Suprapubic skin (tissue), 4 donors: ENCODE measurements at regions not wholly inside any gene's neighbourhood (a gene's known extent, or its start where the extent isn't known, plus 50 kb on each side); places are given as distances from the start of the nearest gene placed in this dataset.

Experiments
- CTCF ChIP-seq, 2 donors: fragments of 200-600 bp in 1 of 2; fragments of 450-650 bp in 1 of 2; sonication (generic) in 1 of 2; IDR thresholded peaks; one replicate each; pipeline ENCODE4 v1.5.1; 2016 to 2019; ENCODE audit warnings: antibody characterized with exemption in 2 of 2, mild to moderate bottlenecking in 1 of 2, moderate library complexity in 1 of 2
- POLR2A ChIP-seq, 2 donors: fragments of 450-650 bp; IDR thresholded peaks; one replicate each; pipeline ENCODE4 v1.6.1; 2017; ENCODE audit warnings: antibody characterized with exemption in 2 of 2, mild to moderate bottlenecking in 2 of 2, moderate library complexity in 2 of 2
- POLR2AphosphoS5 ChIP-seq, 3 donors: sonication (generic); formaldehyde crosslinking; IDR thresholded peaks; one replicate each; pipeline ENCODE4 v1.6.1; 2017; ENCODE audit warnings: antibody characterized with exemption in 3 of 3

- TF ChIP-seq POLR2A (IDR thresholded peaks at IDR 0.05) (no peak), CTCF (IDR thresholded peaks at IDR 0.05) (no peak), POLR2AphosphoS5 (IDR thresholded peaks at IDR 0.05) (no peak)
These were observed 302.8 kb downstream of the FOXO1 start for GRCh38 chr13:40363653-40364052.
